ENCODE measurements at regions not wholly inside any gene's neighbourhood (a gene's known extent, or its start where the extent isn't known, plus 50 kb on each side); places are given as distances from the start of the nearest gene placed in this dataset.

DNA sequence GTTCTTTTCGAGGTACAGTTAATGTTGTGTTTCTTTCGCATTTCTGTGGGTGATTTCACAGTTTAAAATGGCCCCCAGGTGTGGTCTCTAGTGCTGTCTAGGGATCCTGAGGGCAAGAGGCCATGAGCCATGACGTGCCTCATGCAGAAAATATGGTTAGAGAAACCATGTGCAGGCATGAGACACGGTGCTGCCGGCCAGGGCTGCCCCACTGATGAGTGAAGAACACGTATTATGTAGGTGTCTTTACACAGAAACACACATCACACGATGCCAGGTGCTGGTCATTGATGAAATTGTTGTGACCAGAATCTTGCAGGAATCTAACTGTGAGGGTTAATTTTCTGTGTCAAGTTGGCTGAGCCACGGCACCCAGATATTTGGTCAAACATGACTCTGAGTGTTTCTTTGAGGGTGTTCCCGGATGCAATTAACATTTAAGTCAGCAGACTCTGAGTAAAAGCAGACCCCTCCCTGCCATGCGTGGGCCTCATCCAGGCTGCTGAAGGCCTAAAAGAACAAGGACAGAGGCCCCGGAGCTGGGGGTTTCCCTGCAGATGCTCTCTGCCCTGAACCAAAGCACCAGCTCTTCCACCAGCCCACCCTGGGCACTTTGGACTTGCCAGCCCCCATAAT is 463.0 kb upstream of the MYT1L start:
- DNase-seq (ENCODE audit: extremely low spot score, unreplicated experiment): no peak
- TF ChIP-seq, protein P1, sequence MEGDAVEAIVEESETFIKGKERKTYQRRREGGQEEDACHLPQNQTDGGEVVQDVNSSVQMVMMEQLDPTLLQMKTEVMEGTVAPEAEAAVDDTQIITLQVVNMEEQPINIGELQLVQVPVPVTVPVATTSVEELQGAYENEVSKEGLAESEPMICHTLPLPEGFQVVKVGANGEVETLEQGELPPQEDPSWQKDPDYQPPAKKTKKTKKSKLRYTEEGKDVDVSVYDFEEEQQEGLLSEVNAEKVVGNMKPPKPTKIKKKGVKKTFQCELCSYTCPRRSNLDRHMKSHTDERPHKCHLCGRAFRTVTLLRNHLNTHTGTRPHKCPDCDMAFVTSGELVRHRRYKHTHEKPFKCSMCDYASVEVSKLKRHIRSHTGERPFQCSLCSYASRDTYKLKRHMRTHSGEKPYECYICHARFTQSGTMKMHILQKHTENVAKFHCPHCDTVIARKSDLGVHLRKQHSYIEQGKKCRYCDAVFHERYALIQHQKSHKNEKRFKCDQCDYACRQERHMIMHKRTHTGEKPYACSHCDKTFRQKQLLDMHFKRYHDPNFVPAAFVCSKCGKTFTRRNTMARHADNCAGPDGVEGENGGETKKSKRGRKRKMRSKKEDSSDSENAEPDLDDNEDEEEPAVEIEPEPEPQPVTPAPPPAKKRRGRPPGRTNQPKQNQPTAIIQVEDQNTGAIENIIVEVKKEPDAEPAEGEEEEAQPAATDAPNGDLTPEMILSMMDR (conservative IDR thresholded peaks at IDR 0.05): no peak
- Mint-ChIP-seq H3K27ac (no peak overlapping the region), H3K9me3 (no peaks in the 10 kb centered on the region), H3K27me3 (peaks cover 13% of the 10 kb centered on the region), H3K4me3 (no peak overlapping the region), H3K4me1 (ENCODE audit: unreplicated experiment) (peaks cover 2% of the 10 kb centered on the region), H3K36me3 (no peaks in the 10 kb centered on the region)

DNA sequence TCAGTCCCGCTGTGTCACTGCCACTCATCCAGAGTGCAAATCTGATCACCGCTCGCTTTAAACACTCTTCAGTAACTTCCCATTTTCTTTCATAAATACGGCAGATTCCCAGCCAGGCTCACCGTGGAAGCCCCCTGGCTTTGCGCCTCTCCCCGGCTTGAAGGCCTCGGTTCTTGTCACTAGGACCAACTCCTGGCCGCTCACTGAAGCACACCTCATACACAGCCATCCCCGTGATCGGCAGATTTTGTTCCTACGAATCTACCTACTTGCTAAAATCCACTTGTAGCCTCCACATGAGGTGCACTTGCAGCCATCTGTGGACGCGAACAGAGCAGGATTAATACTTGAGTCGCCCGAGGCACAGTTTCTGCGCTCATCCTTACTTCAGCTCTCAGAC is 462.4 kb upstream of the MYT1L start:
- Mint-ChIP-seq H3K36me3 (no peaks in the 10 kb centered on the region), H3K27ac (peak overlapping the region; percentile 8), H3K4me3 (no peak overlapping the region), H3K27me3 (peaks cover 13% of the 10 kb centered on the region), H3K4me1 (ENCODE audit: unreplicated experiment) (peaks cover 7% of the 10 kb centered on the region), H3K9me3 (no peaks in the 10 kb centered on the region)
- no peak for DNase-seq (ENCODE audit: extremely low spot score, unreplicated experiment)
- TF ChIP-seq, protein P1 (conservative IDR thresholded peaks at IDR 0.05): no peak

DNA sequence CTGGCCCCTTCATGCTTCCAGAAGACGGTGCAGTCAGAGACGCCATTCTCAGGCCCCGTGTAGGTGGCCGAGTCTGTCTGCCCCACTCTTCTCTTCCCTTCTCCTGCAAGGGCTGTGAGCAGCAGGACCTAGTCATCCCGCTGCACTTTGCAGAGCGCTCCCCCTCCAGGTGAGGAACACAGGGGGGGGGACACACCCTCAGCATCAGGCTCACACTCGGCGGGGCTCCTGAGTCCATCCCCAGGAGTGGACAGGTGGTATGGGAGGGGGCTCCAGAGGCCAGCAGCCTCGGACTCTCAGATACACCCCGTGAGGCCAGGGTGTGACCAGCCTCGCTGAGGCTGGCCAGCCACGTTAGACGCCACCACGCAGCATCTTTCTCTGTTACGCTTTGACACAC is 460.5 kb upstream of the MYT1L start:
- no peaks in the 10 kb centered on the region for H3K9me3 Mint-ChIP-seq
- no peaks in the 10 kb centered on the region for H3K36me3 Mint-ChIP-seq
- H3K27ac Mint-ChIP-seq: no peak overlapping the region
- no peak overlapping the region for H3K4me3 Mint-ChIP-seq
- TF ChIP-seq, protein P1 (conservative IDR thresholded peaks at IDR 0.05): no peak
- H3K27me3 Mint-ChIP-seq: peaks cover 6% of the 10 kb centered on the region
- no peak for DNase-seq (ENCODE audit: extremely low spot score, unreplicated experiment)
- peaks cover 18% of the 10 kb centered on the region for H3K4me1 Mint-ChIP-seq (ENCODE audit: unreplicated experiment)

DNA sequence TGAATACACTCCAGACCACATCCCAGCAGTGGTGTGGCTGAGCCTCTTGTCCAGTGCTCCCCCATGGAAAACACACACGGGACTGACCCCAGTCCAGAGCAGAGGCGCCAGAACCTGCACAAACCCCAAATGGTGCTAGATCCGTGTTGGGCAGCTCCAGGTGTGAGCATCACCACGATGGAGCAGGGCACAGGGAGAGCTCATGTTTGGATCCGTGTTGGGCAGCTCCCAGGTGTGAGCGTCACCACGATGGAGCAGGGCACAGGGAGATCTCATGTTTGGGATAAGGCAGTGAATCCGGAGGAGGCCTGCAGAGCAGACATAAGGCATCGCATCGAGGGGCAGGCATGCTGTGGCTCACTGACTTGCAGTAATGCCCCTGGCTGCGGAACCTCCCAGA is 460.0 kb upstream of the MYT1L start:
- TF ChIP-seq, protein P1 (conservative IDR thresholded peaks at IDR 0.05): no peak
- no peak overlapping the region for H3K4me3 Mint-ChIP-seq
- DNase-seq (ENCODE audit: extremely low spot score, unreplicated experiment): no peak
- peaks cover 18% of the 10 kb centered on the region for H3K4me1 Mint-ChIP-seq (ENCODE audit: unreplicated experiment)
- no peaks in the 10 kb centered on the region for H3K9me3 Mint-ChIP-seq
- H3K27ac Mint-ChIP-seq: no peak overlapping the region
- peaks cover 6% of the 10 kb centered on the region for H3K27me3 Mint-ChIP-seq
- H3K36me3 Mint-ChIP-seq: no peaks in the 10 kb centered on the region

DNA sequence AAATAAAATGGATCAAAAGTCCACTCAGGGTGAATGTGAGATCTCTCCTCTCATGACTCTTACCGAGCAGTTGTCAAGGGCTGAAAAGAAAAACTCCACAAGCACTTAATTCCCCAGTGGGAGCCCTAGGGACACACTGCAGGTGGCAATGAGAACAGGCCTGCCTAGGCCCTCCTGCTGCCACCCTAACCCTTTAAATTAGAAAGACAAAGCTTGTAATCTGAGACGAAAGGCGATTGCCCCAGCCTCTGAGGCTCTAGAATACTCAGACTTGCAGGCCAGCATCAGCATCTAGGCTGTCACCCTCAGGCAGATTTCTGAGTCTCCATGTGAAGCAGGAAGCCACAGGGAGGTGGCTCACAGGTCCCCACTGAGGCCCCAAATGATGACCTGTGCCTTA is 457.0 kb upstream of the MYT1L start:
- TF ChIP-seq, protein P1 (conservative IDR thresholded peaks at IDR 0.05): no peak
- Mint-ChIP-seq H3K9me3 (no peaks in the 10 kb centered on the region), H3K4me1 (ENCODE audit: unreplicated experiment) (peaks cover 18% of the 10 kb centered on the region), H3K4me3 (no peak overlapping the region), H3K36me3 (no peaks in the 10 kb centered on the region), H3K27me3 (peaks cover 3% of the 10 kb centered on the region), H3K27ac (no peak overlapping the region)
- no peak for DNase-seq (ENCODE audit: extremely low spot score, unreplicated experiment)
